ENCODE measurements at regions not wholly inside any gene's neighbourhood (a gene's known extent, or its start where the extent isn't known, plus 50 kb on each side); places are given as distances from the start of the nearest gene placed in this dataset.
A peak's percentile ranks its signal among the peaks of the same experiment; 100 is the strongest.

GRCh38 chr15:94555841-94556519 lies 324.6 kb downstream of the MCTP2 start:
- TF ChIP-seq, protein P1, sequence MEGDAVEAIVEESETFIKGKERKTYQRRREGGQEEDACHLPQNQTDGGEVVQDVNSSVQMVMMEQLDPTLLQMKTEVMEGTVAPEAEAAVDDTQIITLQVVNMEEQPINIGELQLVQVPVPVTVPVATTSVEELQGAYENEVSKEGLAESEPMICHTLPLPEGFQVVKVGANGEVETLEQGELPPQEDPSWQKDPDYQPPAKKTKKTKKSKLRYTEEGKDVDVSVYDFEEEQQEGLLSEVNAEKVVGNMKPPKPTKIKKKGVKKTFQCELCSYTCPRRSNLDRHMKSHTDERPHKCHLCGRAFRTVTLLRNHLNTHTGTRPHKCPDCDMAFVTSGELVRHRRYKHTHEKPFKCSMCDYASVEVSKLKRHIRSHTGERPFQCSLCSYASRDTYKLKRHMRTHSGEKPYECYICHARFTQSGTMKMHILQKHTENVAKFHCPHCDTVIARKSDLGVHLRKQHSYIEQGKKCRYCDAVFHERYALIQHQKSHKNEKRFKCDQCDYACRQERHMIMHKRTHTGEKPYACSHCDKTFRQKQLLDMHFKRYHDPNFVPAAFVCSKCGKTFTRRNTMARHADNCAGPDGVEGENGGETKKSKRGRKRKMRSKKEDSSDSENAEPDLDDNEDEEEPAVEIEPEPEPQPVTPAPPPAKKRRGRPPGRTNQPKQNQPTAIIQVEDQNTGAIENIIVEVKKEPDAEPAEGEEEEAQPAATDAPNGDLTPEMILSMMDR (IDR thresholded peaks at IDR 0.05; ENCODE audit: low read depth, low read length): no peak
- DNase-seq: no peak
- Histone ChIP-seq H3K4me1 (no peaks in the 10 kb centered on the region; the same call in 1 of the 2 replicates), H3K4me3 (ENCODE audit: low read depth, low read length) (no peak overlapping the region), H3K36me3 (no peaks in the 10 kb centered on the region), H3K9me3 (no peaks in the 10 kb centered on the region), H3K27me3 (no peaks in the 10 kb centered on the region)

- no peaks in the 10 kb centered on the region for H3K9me3 ChIP-seq
- DNase-seq: no peak
- no peak overlapping the region for H3K4me3 ChIP-seq (ENCODE audit: low read depth, low read length)
- H3K4me1 ChIP-seq: no peaks in the 10 kb centered on the region
- TF ChIP-seq, protein P1 (IDR thresholded peaks at IDR 0.05; ENCODE audit: low read depth, low read length): no peak
- H3K27me3 ChIP-seq: no peaks in the 10 kb centered on the region
- no peaks in the 10 kb centered on the region for H3K36me3 ChIP-seq
Measured at GRCh38 chr15:94561036-94561689, 329.8 kb downstream of the MCTP2 start.

- no peaks in the 10 kb centered on the region for H3K36me3 ChIP-seq
- no peak for DNase-seq
- H3K27me3 ChIP-seq: no peaks in the 10 kb centered on the region
- no peaks in the 10 kb centered on the region for H3K9me3 ChIP-seq
- no peak overlapping the region for H3K4me3 ChIP-seq (ENCODE audit: low read depth, low read length)
- TF ChIP-seq, protein P1 (IDR thresholded peaks at IDR 0.05; ENCODE audit: low read depth, low read length): no peak
- H3K4me1 ChIP-seq: no peaks in the 10 kb centered on the region
Measured at GRCh38 chr15:94563456-94563855, 332.1 kb downstream of the MCTP2 start.

GRCh38 chr15:94576889-94577533 lies 345.6 kb downstream of the MCTP2 start:
- H3K4me1 ChIP-seq: peaks cover 8% of the 10 kb centered on the region
- TF ChIP-seq, protein P1 (IDR thresholded peaks at IDR 0.05; ENCODE audit: low read depth, low read length): peak; percentile 90
- peak; percentile 55 for DNase-seq
- H3K36me3 ChIP-seq: no peaks in the 10 kb centered on the region
- H3K27me3 ChIP-seq: no peaks in the 10 kb centered on the region
- H3K9me3 ChIP-seq: no peaks in the 10 kb centered on the region
- no peak overlapping the region for H3K4me3 ChIP-seq (ENCODE audit: low read depth, low read length)

- H3K36me3 ChIP-seq: no peaks in the 10 kb centered on the region
- H3K9me3 ChIP-seq: no peaks in the 10 kb centered on the region
- H3K4me3 ChIP-seq (ENCODE audit: low read depth, low read length): no peak overlapping the region
- no peaks in the 10 kb centered on the region for H3K27me3 ChIP-seq
- no peak for DNase-seq
- H3K4me1 ChIP-seq: peaks cover 8% of the 10 kb centered on the region
- TF ChIP-seq, protein P1 (IDR thresholded peaks at IDR 0.05; ENCODE audit: low read depth, low read length): no peak
Measured at GRCh38 chr15:94579286-94579685, 347.9 kb downstream of the MCTP2 start.
